IMR-90 (cell line): ENCODE measurements at regions not wholly inside any gene's neighbourhood (a gene's known extent, or its start where the extent isn't known, plus 50 kb on each side); places are given as distances from the start of the nearest gene placed in this dataset.

Experiments used
- MXI1 ChIP-seq: IDR thresholded peaks from 2 replicates; pipeline ENCODE4 v1.6.1; 2012; ENCODE audit warnings: low read depth, mild to moderate bottlenecking, low read length, moderate library complexity, borderline replicate concordance
- SMC3 ChIP-seq: fragments of 150-350 bp; IDR thresholded peaks from 2 replicates; pipeline ENCODE4 v1.6.1; 2016; ENCODE audit warnings: low read depth, mild to moderate bottlenecking, antibody characterized with exemption, low read length, moderate library complexity
- TF ChIP-seq, protein P1 (sequence below): conservative IDR thresholded peaks from 2 replicates; pipeline ENCODE4 v1.5.1; 2012; ENCODE audit warnings: mild to moderate bottlenecking, low read depth, low read length, improper control_type of control experiment

DNA sequence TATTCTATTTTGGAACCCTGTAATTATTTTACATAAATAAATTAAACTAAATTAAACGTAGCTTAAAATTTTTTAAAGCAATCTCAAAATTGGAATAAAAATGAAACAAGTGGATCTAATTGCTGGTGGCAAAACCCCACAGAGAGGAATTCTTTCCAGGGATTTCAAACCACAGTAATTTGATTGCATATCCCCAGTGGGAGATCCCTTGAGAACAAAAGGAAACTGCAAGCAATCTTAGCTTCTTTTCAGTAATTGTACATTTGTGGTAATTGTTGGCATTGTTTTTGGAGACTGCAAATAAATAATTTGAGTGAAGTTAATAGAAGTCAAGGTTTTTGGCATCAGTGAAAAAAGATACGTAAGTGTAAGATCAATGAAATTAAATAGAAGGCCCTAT is 58.7 kb upstream of the MYCN start:
- no peak for TF ChIP-seq SMC3
- TF ChIP-seq, protein P1, sequence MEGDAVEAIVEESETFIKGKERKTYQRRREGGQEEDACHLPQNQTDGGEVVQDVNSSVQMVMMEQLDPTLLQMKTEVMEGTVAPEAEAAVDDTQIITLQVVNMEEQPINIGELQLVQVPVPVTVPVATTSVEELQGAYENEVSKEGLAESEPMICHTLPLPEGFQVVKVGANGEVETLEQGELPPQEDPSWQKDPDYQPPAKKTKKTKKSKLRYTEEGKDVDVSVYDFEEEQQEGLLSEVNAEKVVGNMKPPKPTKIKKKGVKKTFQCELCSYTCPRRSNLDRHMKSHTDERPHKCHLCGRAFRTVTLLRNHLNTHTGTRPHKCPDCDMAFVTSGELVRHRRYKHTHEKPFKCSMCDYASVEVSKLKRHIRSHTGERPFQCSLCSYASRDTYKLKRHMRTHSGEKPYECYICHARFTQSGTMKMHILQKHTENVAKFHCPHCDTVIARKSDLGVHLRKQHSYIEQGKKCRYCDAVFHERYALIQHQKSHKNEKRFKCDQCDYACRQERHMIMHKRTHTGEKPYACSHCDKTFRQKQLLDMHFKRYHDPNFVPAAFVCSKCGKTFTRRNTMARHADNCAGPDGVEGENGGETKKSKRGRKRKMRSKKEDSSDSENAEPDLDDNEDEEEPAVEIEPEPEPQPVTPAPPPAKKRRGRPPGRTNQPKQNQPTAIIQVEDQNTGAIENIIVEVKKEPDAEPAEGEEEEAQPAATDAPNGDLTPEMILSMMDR = no peak
- TF ChIP-seq MXI1 = no peak
